ENCODE measurements at regions not wholly inside any gene's neighbourhood (a gene's known extent, or its start where the extent isn't known, plus 50 kb on each side); places are given as distances from the start of the nearest gene placed in this dataset.

GRCh38 chrX:143935601-143936000 lies 51.7 kb downstream of the UBE2NL start:
- H3K27ac ChIP-seq, result no peak overlapping the region
- TF ChIP-seq PBX3 (IDR thresholded peaks at IDR 0.05), result no peak
- no peak for TF ChIP-seq TFCP2L1 (CRISPR knock-in tag; IDR thresholded peaks at IDR 0.05)
- TF ChIP-seq HOXA7 (CRISPR knock-in tag; IDR thresholded peaks at IDR 0.05), result no peak
- TF ChIP-seq RCOR1 (IDR thresholded peaks at IDR 0.05; ENCODE audit: low read depth, low read length), result no peak
- TF ChIP-seq SREBF2 (IDR thresholded peaks at IDR 0.05), result no peak
- TF ChIP-seq HOXB5 (CRISPR knock-in tag; IDR thresholded peaks at IDR 0.05), result no peak
- TF ChIP-seq SMC3 (IDR thresholded peaks at IDR 0.05), result no peak
- no peak for TF ChIP-seq EP300 (IDR thresholded peaks at IDR 0.05)
- no peak for TF ChIP-seq POLR2AphosphoS2 (conservative IDR thresholded peaks at IDR 0.05; ENCODE audit: low read length)
- TF ChIP-seq ELK1 (IDR thresholded peaks at IDR 0.05; ENCODE audit: low read depth, low read length), result no peak
- TF ChIP-seq EHMT2 (IDR thresholded peaks at IDR 0.05; ENCODE audit: low read depth), result no peak
- no peak for TF ChIP-seq KDM5A (IDR thresholded peaks at IDR 0.05)
- TF ChIP-seq CEBPB (IDR thresholded peaks at IDR 0.05), result no peak
- DNase-seq (ENCODE audit: low read depth in 1 of 2, low spot score in 1 of 2) (no peak), ATAC-seq (no peak), FAIRE-seq (no peak)
- no peak overlapping the region for H3K4me3 ChIP-seq
- H3K9me3 ChIP-seq, result no peaks in the 10 kb centered on the region
- WGBS (ENCODE audit: missing lambda C conversion rate), result 5% methylated on average over 3 of the region's 3 CpGs
- H3K4me1 ChIP-seq, result no peaks in the 10 kb centered on the region
- POLR2A ChIA-PET, result no interaction called here
- CTCF ChIA-PET, result no interaction called here
- H3K4me2 ChIP-seq, result no peak overlapping the region

GRCh38 chrX:143940119-143940518 lies 56.2 kb downstream of the UBE2NL start:
- Histone ChIP-seq H3K4me1 (no peaks in the 10 kb centered on the region), H3K4me2 (no peak overlapping the region), H3K9me3 (no peaks in the 10 kb centered on the region), H3K4me3 (no peak overlapping the region), H3K27ac (no peak overlapping the region)
- POLR2A ChIA-PET, result no interaction called here
- TF ChIP-seq CHD4 (IDR thresholded peaks at IDR 0.05; ENCODE audit: borderline replicate concordance), result no peak
- DNase-seq (ENCODE audit: low read depth in 1 of 2, low spot score in 1 of 2), result no peak
- no peak for ATAC-seq
- no peak for FAIRE-seq
- 12% methylated on average over 5 of the region's 5 CpGs for WGBS (ENCODE audit: missing lambda C conversion rate)
- CTCF ChIA-PET, result no interaction called here

- no peak overlapping the region for H3K4me3 ChIP-seq
- CTCF ChIA-PET, result no interaction called here
- 7% methylated on average over 1 of the region's 2 CpGs for WGBS (ENCODE audit: missing lambda C conversion rate)
- ATAC-seq (no peak), FAIRE-seq (no peak), DNase-seq (ENCODE audit: low read depth in 1 of 2, low spot score in 1 of 2) (no peak)
- POLR2A ChIA-PET, result no interaction called here
- no peak overlapping the region for H3K27ac ChIP-seq
- no peaks in the 10 kb centered on the region for H3K4me1 ChIP-seq
- no peak for TF ChIP-seq JUN (IDR thresholded peaks at IDR 0.05)
- TF ChIP-seq BHLHE40 (IDR thresholded peaks at IDR 0.05; ENCODE audit: low read depth, low read length), result no peak
- no peak for TF ChIP-seq MAZ (IDR thresholded peaks at IDR 0.05; ENCODE audit: borderline replicate concordance, low read depth, low read length)
- no peak for TF ChIP-seq REST (IDR thresholded peaks at IDR 0.05)
- TF ChIP-seq GATA3 (IDR thresholded peaks at IDR 0.05; ENCODE audit: borderline replicate concordance), result no peak
- no peak for TF ChIP-seq EP300 (IDR thresholded peaks at IDR 0.05)
- no peak for TF ChIP-seq CBX8 (IDR thresholded peaks at IDR 0.05)
- TF ChIP-seq USF2 (IDR thresholded peaks at IDR 0.05), result no peak
- TF ChIP-seq JUNB (IDR thresholded peaks at IDR 0.05), result no peak
- TF ChIP-seq PHF8 (IDR thresholded peaks at IDR 0.05; ENCODE audit: borderline replicate concordance, low read depth), result no peak
- TF ChIP-seq RARB (CRISPR knock-in tag; IDR thresholded peaks at IDR 0.05), result no peak
- TF ChIP-seq MYC (IDR thresholded peaks at IDR 0.05; ENCODE audit: borderline replicate concordance, low read length), result no peak
- no peak for TF ChIP-seq FOXS1 (CRISPR knock-in tag; IDR thresholded peaks at IDR 0.05)
- no peak for TF ChIP-seq HOXB13 (CRISPR knock-in tag; IDR thresholded peaks at IDR 0.05; ENCODE audit: low read depth)
- TF ChIP-seq ATOH8 (CRISPR knock-in tag; IDR thresholded peaks at IDR 0.05; ENCODE audit: low read depth), result no peak
- TF ChIP-seq ZNF302 (CRISPR knock-in tag; IDR thresholded peaks at IDR 0.05), result no peak
- no peak for TF ChIP-seq RFX5 (IDR thresholded peaks at IDR 0.05)
- TF ChIP-seq EHMT2 (IDR thresholded peaks at IDR 0.05; ENCODE audit: low read depth), result no peak
- TF ChIP-seq ZSCAN20 (CRISPR knock-in tag; IDR thresholded peaks at IDR 0.05), result no peak
- TF ChIP-seq KDM5A (IDR thresholded peaks at IDR 0.05), result no peak
- H3K9me3 ChIP-seq, result no peaks in the 10 kb centered on the region
- no peak overlapping the region for H3K4me2 ChIP-seq
Measured at GRCh38 chrX:143945171-143945570, 61.3 kb downstream of the UBE2NL start.

Measured in A549 (cell line).